ENCODE measurements at regions not wholly inside any gene's neighbourhood (a gene's known extent, or its start where the extent isn't known, plus 50 kb on each side); places are given as distances from the start of the nearest gene placed in this dataset.

DNA sequence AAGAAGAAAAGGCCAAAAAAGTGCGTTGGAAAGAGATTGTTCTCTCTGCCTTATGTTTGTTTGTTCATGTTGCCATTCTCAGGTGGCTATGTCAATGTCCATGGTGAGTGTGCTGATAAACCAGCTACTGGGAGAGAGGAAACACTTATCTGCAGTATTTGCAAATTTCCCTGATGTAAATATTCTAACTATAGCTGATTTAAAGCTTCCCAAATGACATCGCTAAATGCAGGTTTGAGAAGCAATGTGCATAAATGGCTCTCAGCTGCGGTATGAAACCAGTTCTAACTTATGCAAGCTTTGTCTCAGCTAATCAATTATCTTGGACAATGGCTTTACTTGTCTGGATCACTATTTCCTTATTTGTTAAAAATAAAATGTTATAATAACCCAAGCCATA lies 312.5 kb upstream of the ANO3 start:
- TF ChIP-seq, protein P1, sequence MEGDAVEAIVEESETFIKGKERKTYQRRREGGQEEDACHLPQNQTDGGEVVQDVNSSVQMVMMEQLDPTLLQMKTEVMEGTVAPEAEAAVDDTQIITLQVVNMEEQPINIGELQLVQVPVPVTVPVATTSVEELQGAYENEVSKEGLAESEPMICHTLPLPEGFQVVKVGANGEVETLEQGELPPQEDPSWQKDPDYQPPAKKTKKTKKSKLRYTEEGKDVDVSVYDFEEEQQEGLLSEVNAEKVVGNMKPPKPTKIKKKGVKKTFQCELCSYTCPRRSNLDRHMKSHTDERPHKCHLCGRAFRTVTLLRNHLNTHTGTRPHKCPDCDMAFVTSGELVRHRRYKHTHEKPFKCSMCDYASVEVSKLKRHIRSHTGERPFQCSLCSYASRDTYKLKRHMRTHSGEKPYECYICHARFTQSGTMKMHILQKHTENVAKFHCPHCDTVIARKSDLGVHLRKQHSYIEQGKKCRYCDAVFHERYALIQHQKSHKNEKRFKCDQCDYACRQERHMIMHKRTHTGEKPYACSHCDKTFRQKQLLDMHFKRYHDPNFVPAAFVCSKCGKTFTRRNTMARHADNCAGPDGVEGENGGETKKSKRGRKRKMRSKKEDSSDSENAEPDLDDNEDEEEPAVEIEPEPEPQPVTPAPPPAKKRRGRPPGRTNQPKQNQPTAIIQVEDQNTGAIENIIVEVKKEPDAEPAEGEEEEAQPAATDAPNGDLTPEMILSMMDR (IDR thresholded peaks at IDR 0.05; ENCODE audit: low read depth, low read length): no peak
- TF ChIP-seq EZH2phosphoT487 (IDR thresholded peaks at IDR 0.05; ENCODE audit: low read depth): no peak
